ENCODE measurements at regions not wholly inside any gene's neighbourhood (a gene's known extent, or its start where the extent isn't known, plus 50 kb on each side); places are given as distances from the start of the nearest gene placed in this dataset.
"Not testable (repeated sequence)": the region's sequence is repeated elsewhere in the genome, so short reads cannot be mapped to it uniquely, and the experiment has no call there.

DNA sequence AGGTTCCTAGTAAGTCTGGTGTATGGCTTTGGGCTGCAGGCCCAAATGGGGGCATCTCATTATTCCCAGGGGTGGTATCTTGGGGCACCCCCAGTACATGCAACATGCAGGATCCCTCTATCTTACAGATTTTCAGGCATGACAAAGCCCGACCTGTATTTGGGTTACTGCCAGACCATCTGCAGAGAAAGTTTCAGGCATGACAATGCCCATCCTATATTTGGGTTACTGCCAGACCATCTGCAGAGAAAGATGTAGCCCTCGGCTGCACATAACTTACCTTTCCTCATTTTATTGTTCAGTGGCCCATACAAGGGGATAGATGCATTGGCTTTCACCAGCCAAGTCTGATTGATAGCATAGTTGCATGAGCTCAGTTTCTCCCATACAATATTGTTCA is 112.2 kb upstream of the RAB18 start:
- Histone ChIP-seq H3K4me2 (no peak overlapping the region), H3K36me3 (no peaks in the 10 kb centered on the region), H3K27me3 (no peaks in the 10 kb centered on the region), H3K4me3 (no peak overlapping the region), H3K9ac (no peak overlapping the region), H4K20me1 (no peaks in the 10 kb centered on the region), H3K27ac (no peak overlapping the region), H3K9me3 (peaks cover 10% of the 10 kb centered on the region), H3K4me1 (no peaks in the 10 kb centered on the region)
- no peak for TF ChIP-seq Cebpa-rat (IDR thresholded peaks at IDR 0.05)

DNA sequence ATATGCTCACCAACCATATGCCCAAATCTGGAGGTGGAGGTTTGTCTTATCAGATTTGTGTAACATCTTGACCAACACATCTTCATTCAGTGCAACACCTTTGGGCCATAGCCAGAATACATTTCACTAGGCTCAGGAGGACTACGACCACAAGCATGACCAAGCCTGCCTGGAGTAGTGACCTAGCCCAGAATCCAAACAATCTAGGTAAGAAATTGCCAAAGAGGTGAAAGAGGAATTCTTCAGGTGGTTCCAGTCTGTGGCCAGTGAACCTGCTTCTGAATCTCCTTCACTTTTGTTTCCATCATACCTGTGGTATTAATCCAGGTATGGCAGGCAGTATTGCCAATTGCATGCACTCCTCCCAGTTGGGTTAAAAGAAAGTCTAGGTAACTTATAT is 112.8 kb upstream of the RAB18 start:
- Histone ChIP-seq H3K9ac (no peak overlapping the region), H3K27ac (no peak overlapping the region), H3K4me1 (no peaks in the 10 kb centered on the region), H3K4me2 (no peak overlapping the region), H3K4me3 (no peak overlapping the region), H4K20me1 (no peaks in the 10 kb centered on the region), H3K27me3 (no peaks in the 10 kb centered on the region), H3K36me3 (no peaks in the 10 kb centered on the region), H3K9me3 (peaks cover 10% of the 10 kb centered on the region)
- TF ChIP-seq Cebpa-rat (IDR thresholded peaks at IDR 0.05) = no peak

DNA sequence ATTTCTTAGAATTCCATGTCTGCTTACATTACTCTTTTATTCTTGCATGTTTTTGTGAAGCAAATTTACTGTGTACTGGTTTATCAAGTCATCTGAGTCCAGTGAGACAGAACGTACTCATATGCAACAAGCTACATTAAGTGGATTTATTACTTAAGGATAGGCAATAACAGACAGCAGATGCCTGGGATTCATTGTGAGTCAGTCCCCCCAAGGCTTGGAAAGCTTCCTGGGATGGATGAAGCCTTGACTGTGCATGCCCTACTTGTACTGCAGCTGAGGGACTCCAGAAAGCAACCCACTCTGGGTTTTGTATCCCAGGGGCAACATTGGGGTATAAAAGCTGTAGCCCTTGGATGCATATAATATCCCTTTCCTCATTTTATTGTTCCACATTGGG is 113.4 kb upstream of the RAB18 start:
- Histone ChIP-seq H3K36me3 (no peaks in the 10 kb centered on the region), H3K27me3 (no peaks in the 10 kb centered on the region), H4K20me1 (no peaks in the 10 kb centered on the region), H3K9me3 (peaks cover 10% of the 10 kb centered on the region), H3K4me2 (no peak overlapping the region), H3K4me1 (no peaks in the 10 kb centered on the region), H3K27ac (no peak overlapping the region), H3K4me3 (no peak overlapping the region), H3K9ac (no peak overlapping the region)
- TF ChIP-seq Cebpa-rat (IDR thresholded peaks at IDR 0.05) = no peak

DNA sequence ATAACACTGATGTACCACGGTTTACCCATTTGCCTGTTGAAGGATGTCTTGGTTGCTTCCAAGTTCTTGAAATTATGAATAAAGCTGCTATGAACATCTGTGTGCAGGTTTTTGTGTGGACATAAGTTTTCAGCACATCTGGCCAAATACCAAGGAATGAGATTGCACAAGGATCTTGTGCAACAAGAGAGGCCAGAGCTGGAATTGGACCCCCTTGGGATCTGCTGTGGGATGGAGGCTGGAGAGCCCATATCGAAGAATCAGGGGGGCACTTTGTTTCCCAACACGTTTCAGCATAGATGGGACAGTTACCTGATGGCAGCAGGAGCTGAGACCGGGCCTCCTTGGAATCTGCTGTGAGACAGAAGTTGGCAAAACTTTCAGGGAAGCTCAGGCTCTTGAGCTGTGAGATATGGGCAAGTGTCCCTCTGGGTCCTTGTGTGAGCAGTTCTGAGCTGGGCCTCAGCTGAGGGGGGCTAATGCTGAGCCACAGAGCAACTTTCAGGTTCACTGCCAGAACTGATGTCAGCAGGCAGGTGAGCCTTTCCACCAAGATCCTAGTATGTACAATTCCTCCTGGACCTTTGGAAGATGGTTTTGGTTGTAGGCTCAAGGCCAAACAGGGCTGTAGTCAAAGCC is 115.2 kb upstream of the RAB18 start:
- Histone ChIP-seq H3K36me3 (no peaks in the 10 kb centered on the region), H3K4me1 (no peaks in the 10 kb centered on the region), H3K9ac (no peak overlapping the region), H3K4me3 (no peak overlapping the region), H3K27ac (no peak overlapping the region), H3K4me2 (no peak overlapping the region), H3K9me3 (peaks cover 10% of the 10 kb centered on the region), H3K27me3 (no peaks in the 10 kb centered on the region), H4K20me1 (no peaks in the 10 kb centered on the region)
- TF ChIP-seq Cebpa-rat (IDR thresholded peaks at IDR 0.05) = no peak

DNA sequence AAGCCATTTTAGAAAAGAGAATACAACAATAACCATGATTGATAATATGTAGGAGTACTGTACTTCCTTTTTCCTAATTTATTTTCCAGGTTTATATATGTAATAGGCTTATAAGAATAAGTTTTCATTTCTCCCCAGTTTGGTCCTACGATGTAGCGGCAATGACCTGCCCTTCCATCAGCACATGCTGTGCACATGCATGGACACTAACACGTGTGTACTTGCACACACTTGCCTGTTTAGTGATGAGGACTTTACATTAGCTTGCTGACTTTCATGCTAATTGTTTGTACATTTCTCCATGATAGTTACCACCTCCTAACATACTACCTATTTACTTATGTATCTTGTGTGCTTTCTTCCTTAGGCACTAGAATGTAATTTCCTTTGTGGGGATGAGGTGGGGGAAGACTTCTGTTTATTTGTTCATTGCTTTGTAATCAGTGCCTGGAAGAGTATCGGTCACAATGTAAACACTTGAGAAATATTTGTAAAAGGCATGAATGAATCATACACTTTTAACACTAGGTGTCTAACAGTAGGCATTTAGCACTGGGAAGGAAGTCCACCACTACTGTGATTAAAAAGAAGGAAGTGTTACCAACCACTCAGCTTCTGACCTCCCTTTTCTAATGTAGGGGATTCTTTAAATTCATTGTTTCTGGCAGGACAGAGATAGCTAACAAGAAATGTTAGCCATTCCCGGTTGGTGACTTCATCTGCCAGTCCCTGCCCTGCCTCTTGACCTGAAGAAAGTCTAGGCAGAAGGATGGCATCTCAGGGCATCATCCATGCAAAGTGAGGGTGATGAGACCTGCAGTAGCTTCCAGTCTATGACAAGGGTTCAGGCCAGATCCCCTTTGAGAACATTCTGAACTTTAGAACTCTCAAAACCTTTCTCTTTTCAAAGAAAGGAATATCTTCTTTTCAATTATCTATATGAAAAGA is 120.2 kb upstream of the RAB18 start:
- Histone ChIP-seq H3K27ac (no peak overlapping the region), H3K4me2 (no peak overlapping the region)
- TF ChIP-seq Cebpa-rat (IDR thresholded peaks at IDR 0.05) = no peak

DNA sequence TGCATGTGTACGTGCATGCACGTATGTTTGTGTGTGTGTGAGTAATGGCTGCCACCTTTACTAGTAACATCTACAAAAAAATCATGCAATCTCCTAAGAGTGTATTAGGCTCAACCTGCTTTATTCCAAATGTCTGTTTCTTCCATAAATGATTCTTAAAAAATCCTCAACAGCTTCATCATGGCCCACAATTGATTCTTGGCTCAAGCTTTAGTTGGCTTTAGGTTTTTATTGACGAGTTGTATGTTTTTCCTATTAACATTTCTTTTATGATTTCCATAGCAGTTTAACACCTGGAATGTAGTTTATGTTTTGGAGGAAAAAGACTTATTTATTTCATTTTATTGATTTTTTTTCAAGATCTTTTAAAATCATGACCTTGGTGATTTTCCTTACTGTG is 121.9 kb upstream of the RAB18 start:
- no peak for TF ChIP-seq Cebpa-rat (IDR thresholded peaks at IDR 0.05)
- no peak overlapping the region for H3K4me3 ChIP-seq
- H3K4me1 ChIP-seq = no peaks in the 10 kb centered on the region
- H3K4me2 ChIP-seq = no peak overlapping the region
- H3K27me3 ChIP-seq = no peaks in the 10 kb centered on the region
- H3K9ac ChIP-seq = no peak overlapping the region
- no peak overlapping the region for H3K27ac ChIP-seq
- H3K9me3 ChIP-seq = peaks cover 7% of the 10 kb centered on the region; the same call in 1 of the 2 replicates
- H3K36me3 ChIP-seq = no peaks in the 10 kb centered on the region
- no peaks in the 10 kb centered on the region for H4K20me1 ChIP-seq

More for the DNA sequence above, 120.2 kb upstream of the RAB18 start:
- Histone ChIP-seq H3K9ac (no peak overlapping the region), H3K36me3 (no peaks in the 10 kb centered on the region), H3K9me3 (peaks cover 6% of the 10 kb centered on the region; the same call in 1 of the 2 replicates), H3K27me3 (no peaks in the 10 kb centered on the region), H3K4me3 (no peak overlapping the region), H4K20me1 (no peaks in the 10 kb centered on the region), H3K4me1 (no peaks in the 10 kb centered on the region)

DNA sequence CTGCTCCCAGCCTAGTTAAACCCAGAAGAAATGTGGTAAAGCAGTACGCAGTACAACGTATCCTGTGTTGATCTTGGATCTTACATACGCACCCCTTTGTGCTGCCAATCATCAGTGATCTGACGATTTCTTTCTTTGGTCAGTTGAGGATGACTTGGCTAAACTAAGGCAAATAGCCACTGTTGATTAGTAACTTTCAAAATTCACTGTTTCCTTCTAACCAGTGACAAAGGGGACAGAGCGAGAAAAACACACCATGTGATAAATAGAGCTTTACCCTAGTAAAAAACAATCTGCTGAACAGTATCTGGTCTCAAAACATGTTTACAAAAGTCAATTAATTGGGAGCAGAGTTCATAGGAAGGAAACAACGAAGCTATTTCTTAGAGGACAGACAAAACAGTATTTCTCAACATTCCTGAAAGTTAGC is 123.2 kb upstream of the RAB18 start:
- Histone ChIP-seq H3K27me3 (no peaks in the 10 kb centered on the region), H3K4me2 (no peak overlapping the region), H3K36me3 (no peaks in the 10 kb centered on the region), H3K27ac (no peak overlapping the region), H3K4me3 (no peak overlapping the region), H4K20me1 (no peaks in the 10 kb centered on the region), H3K4me1 (no peaks in the 10 kb centered on the region), H3K9ac (no peak overlapping the region), H3K9me3 (peaks cover 7% of the 10 kb centered on the region; the same call in 1 of the 2 replicates)
- no peak for TF ChIP-seq Cebpa-rat (IDR thresholded peaks at IDR 0.05)

DNA sequence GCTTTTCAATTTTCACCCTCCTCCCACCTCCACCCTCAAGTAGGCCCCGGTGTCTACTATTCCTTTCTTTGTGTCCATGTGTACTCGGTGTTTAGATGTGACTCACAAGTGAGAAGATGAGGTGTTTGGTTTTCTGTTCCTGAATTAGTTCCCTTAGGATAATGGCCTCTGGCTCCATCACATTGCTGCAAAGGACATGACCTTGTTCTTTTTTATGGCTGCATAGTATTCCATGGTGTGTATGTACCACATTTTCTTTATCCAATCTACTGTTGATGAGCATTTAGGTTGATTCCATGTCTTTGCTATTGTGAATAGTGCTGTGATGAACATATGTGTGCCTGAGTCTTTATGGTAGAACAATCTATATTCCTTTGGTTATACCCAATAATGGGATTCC is 125.1 kb upstream of the RAB18 start:
- H3K36me3 ChIP-seq, H3K27me3 ChIP-seq, H4K20me1 ChIP-seq, H3K4me1 ChIP-seq, H3K9me3 ChIP-seq, H3K27ac ChIP-seq, H3K4me3 ChIP-seq, H3K9ac ChIP-seq, H3K4me2 ChIP-seq: not testable (repeated sequence)

DNA sequence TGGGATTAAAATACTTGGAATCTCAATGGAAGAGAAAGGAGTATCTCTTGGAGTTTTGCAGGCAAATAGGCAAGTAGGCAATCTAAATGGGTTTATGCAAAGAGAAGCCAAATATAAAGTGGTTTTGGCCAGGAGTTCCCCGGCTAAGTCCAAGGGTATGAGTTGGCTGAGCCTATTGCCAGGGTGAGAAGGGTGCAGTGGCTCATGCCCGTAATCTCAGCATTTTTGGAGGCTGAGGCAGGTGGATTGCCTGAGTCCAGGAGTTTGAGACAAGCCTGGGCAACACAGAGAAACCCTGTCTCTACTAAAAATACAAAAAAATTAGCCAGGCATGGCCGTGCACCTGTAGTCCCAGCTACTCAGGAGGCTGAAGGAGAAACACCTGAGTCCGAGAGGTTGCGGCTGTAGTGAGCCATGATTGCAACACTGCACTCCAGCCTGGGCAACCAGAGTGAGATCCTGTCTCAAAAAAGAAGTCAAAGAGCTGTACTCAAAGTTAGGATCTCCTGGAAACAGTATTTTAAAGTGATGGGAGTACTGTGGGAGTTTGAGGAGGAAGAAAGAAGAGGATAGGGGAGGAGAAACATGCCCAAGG is 130.4 kb upstream of the RAB18 start:
- no peak overlapping the region for H3K9ac ChIP-seq
- no peaks in the 10 kb centered on the region for H3K27me3 ChIP-seq
- H3K9me3 ChIP-seq = no peaks in the 10 kb centered on the region
- no peak overlapping the region for H3K27ac ChIP-seq
- no peaks in the 10 kb centered on the region for H3K4me1 ChIP-seq
- no peak overlapping the region for H3K4me3 ChIP-seq
- no peaks in the 10 kb centered on the region for H3K36me3 ChIP-seq
- no peak for TF ChIP-seq Cebpa-rat (IDR thresholded peaks at IDR 0.05)
- H3K4me2 ChIP-seq = no peak overlapping the region
- no peaks in the 10 kb centered on the region for H4K20me1 ChIP-seq

DNA sequence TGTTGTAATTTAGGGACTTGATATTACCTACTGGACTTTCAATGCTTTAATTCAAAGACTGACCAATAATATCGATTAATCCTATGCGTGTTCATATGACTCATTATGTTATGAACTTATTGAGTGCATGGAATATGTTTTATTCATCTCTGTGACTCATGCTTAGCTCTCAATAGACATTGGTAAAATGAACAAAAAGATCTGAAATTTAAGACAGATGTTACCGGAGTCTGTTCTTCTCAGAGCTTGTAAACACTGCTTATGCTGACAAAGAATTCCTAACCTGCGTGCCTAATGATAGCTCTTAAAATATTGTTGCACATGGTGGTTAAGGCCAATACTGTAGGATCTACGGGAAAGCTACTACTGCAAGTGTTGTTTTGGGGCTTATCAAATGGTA is 131.5 kb upstream of the ACBD5 start:
- H3K9ac ChIP-seq = no peak overlapping the region
- H3K4me2 ChIP-seq = no peak overlapping the region
- H3K4me3 ChIP-seq = no peak overlapping the region
- TF ChIP-seq Cebpa-rat (IDR thresholded peaks at IDR 0.05) = no peak
- no peaks in the 10 kb centered on the region for H3K27me3 ChIP-seq
- H4K20me1 ChIP-seq = no peaks in the 10 kb centered on the region
- no peak overlapping the region for H3K27ac ChIP-seq
- no peaks in the 10 kb centered on the region for H3K9me3 ChIP-seq
- no peaks in the 10 kb centered on the region for H3K4me1 ChIP-seq
- H3K36me3 ChIP-seq = no peaks in the 10 kb centered on the region

DNA sequence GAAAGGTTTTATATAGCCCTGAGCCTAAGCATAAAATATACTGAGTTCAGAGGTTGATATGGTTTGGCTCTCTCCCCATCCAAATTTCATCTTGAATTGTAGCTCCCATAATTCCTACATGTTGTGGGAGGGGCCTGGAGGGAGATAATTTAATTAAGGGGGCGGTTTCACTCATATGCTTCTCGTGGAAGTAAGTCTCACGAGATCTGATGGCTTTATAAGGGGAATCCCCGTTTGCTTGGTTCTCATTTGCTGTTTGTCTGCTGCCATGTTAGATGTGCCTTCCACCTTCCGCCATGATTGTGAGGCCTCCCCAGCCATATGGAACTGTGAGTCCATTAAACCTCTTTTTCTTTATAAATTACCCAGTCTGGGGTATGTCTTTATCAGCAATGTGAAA is 130.8 kb upstream of the ACBD5 start:
- not testable (repeated sequence) for H3K36me3 ChIP-seq, H4K20me1 ChIP-seq, H3K4me1 ChIP-seq, H3K9me3 ChIP-seq, H3K4me2 ChIP-seq, H3K27ac ChIP-seq, H3K4me3 ChIP-seq, H3K9ac ChIP-seq, H3K27me3 ChIP-seq
